ENCODE measurements at regions not wholly inside any gene's neighbourhood (a gene's known extent, or its start where the extent isn't known, plus 50 kb on each side); places are given as distances from the start of the nearest gene placed in this dataset.
"Not testable (repeated sequence)": the region's sequence is repeated elsewhere in the genome, so short reads cannot be mapped to it uniquely, and the experiment has no call there.

DNA sequence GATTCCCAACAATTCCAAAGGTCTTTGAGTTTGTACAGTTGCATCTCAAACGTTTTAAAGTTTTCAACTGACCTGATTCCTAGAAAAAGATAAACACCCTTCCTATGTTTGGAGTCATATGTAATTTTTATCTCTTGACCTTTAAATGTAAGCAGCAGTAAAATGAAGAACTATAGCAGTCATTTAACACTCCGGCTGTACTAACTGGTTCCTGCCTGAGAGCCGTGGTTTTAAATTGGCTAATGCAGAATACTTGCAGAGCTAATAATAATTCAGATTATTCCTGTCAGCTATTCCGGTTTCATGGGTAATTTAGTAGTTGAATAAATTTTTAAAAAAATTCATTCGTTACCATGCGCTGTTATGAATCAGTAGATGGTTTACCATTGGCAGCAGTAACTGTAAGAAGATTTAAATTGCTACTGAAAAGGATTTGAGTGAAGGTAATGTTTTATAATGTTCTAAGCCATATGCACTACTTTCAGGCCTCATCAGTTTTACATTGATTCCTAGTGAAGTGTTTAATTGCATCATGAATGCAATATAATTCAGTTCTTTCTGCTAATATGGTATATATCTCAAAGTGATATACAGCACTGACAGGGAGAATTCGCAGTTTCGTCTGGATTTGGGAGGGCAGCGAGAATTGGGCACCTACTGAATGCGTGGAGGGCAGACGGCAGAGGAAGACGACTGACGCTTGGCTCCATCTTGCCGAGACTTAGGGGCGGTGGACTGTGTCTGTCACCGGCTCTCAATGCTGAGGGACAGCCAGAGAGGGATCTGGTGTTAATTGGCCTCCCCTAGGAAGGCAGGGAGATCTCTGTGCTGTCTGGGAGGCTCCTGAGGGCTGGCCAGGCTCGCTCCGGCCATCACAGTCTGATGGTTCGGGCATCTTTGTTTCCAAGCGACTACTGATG lies 217.7 kb downstream of the PHETA1 start:
- no peak for DNase-seq

DNA sequence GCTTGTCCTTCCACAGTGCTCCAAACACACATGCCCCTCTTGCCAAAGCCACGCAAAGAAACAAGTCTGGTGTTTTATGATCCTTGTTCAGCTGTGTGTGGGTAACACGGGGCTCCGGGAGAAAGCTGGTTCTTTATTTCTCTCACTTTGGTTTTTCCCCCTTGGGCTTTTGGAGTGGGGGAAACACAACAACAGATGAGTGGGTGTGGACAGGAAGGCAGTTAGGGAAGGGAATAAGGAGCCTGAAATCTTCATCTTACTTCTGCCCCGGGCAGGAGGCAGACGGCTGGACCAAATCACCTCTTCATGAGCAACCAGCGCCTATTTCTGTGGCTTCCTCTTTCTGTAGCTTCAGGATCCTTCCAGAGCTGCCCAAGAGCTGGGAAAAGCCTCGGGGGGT lies 218.5 kb downstream of the PHETA1 start:
- DNase-seq: no peak

DNA sequence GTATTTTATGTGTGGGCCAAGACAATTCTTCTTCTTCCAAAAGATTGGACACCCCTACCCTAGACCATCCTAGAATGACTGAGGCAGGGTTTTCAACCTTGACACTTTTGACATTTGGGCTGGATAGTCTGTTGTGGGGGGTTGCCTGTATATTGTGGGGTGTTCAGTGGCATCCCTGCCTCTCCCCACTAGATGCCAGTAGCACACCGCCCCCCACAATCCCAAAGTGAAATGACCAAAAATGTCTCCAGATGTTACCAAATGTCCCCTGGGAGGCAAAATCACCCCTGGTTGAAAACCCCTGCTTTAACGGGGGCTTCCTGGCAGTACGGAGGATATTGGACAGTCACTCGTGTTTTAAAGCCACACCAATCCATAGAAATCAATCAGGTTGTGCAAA lies 219.6 kb downstream of the PHETA1 start:
- DNase-seq: no peak

DNA sequence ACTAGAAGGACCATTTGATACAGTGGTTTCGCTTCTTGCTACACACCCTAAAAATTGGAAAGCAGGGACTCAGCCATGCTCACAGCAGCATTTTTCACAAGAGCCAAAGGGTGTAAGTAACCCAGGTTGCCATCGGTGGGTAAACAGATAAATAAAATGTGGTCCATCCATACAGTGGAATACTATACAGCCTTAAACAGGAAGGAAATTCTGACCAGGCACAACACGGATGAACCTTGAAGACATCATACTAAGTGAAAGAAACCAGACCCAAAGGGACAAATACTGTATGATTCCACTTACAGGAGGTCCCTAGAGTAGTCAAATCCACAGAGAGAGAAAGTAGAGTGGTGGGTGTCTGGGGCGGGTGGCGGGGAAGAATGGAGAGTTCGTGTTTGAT lies 220.9 kb downstream of the PHETA1 start:
- DNase-seq: no peak

DNA sequence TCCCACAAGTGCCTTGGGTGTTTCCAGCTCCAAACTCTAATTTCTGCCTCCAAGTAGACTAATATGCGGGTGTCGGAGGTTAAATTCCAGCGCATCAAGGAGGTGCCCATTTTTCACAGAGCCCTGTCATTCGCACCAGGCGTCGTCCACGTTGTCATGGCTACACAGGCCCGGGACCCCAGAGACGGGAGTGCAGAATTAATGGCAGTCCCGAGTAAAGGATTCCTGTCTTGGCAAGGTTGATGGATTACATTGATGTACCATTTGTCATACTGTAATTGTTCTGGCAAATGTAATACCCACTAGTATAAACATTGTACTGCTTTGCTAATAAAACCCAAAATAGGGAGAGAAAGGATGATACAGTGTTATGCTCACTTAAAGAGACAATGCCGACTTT lies 222.9 kb upstream of the MYL2 start:
- DNase-seq: no peak

DNA sequence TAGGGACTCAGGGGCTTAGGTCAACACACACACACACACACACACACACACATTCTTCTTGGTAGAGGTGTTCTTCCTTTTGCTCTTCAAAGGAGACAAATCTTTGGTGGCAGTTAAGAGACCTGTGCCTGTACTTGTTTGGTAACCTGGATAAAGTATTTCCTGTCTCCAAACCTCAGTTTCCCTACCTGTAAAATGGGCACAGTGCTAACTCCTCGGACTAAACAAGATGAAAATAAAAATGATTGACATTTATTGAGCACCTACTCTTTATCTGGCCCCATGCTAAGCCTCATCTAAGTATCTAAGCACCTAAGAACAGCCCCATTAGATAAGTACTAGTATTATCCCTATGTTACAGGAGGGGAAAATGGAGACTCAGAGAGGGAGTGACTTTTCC lies 220.8 kb upstream of the MYL2 start:
- DNase-seq: no peak

DNA sequence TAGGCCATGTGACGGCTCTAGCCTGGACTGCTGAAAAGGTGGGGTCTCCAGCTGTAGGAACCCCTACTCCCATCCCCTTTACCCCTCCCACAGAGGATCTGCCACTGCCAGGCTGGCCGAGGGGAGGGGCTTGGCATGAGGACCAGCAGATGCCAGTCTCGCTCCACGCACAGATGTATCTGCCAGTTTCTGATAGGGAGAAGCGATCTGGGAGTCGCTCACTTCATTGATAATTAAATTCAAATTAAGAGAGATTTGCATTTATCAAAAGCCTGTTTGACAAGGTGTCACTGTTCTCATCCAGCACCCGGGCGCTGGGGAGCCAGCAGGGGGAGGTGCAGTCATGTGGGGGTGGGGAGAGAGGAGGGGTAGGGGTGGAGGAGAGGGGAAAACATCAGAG lies 217.6 kb upstream of the MYL2 start:
- no peak for DNase-seq

DNA sequence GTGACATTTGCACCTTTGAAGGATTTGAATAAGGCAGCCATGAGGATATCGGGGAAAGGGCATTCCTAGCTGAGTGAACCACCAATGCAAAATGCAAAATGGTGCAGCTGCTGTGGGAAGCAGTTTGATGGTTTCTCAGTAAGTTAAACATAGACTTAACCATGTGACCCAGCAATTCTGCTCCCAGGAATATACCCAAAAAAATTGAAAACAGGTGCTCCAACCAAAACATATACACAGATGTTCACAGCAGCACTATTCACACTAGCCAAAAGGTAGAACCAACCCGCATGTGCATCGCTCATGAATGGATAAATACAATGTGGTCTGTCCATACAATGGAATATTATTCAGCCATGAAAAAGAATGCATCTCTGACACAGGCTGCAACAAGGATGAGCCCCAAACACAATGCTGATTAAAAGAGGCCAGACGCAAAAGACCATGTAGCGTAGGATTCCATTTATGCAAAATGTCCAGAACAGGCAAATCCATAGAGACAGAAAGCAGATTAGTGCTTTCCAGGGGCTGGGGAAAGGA lies 215.0 kb upstream of the MYL2 start:
- no peak for DNase-seq

DNA sequence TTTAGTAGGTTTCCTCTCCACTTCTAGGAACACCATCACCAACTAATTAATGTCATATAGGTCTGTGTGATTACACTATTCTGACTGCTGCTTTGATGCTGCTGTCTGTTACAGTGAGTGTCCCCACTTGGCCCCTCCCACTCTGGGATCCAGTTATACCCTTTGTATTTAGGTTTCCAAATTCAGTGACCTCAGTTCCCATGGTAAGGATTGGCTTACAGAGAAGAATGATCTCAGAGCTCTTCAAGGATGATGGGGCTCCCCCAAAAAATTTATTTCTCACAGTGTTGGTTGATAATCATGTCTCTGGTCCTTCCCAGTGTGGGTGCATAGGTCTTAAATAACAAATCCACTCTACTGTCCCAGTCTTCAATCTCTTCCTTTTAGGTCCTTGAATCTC lies 210.0 kb upstream of the MYL2 start:
- no peak for DNase-seq

DNA sequence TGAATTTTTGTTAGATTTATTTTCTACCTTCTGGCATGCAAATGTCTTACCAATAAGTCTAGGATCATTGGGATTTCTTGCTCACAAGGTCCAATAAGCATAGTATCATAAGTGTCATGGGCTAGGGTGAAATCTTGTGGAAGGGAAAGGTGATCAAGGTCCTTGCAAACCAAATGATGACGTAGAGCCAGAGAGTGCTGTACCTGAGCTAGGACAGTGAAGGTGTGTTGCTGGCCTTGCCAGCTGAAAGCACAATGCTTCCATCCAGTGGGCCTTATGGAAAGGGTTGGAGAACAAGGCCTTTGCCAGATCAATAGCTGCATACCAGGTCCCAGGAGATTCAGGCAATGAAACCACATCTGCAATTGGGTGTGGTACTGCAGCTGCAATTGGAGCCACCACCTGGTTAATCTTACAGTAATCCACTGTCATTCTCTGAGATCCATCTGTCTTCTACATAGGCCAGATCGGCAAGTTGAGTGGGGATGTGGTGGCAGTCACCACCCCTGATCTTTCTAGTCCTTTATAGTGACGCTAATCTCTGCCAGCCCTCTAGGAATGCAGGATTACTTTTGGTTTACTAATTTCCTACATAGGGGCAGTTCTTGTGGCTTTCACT lies 208.9 kb upstream of the MYL2 start:
- DNase-seq: no peak

DNA sequence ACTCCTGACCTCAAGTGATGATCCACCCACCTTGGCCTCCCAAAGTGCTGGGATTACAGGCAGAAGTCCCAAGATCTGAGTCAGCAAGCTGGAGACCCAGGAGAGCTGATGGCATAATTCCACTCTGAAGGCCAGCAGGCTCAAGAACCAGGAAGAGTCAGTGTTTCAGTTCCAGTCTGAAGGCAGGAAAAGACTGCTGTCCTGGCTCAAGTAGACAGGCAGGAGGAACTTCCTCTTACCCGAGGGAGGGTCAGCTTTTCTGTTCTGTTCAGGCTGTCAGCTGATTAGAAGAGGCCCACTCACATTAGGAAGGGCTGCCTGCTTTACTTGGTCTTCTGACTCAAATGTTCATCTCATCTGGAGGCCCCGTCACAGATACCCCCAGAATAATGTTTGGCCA lies 206.0 kb upstream of the MYL2 start:
- no peak for DNase-seq

DNA sequence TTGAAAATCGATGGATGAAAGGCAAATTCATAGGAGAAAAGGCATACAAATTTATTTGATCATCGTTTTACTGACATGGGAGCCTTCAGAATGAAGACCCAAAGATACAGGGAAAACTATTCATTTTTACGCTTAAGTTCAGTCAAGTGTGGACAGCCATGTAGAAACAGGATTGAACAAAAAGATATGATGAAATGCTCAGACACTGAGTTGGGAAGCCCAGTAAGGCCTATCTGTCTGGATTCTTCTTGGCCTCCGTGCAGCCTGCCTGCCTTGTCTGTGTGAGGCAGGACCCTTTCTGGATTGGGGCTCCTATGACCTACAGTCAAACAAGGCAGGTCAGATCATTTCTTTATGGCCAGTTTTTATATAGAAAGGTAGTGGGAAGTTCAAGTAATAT lies 203.8 kb upstream of the MYL2 start:
- no peak for DNase-seq

DNA sequence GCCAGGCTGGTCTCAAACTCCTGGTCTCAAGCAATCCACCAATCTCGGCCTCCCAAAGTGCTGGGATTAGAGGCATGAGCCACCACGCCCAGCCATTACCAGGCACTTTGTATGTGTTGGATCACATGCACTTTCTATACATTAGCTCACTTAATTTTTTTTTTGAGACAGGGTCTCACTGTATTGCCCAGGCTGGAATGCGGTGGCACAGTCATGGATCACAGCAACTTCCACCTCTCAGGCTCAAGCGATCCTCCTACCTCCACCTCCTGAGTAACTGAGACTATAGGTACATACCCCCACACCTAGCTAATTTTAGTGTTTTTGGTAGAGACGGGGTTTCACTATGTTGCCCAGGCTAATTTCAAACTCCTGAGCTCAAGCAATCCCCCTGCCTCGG lies 203.0 kb upstream of the MYL2 start:
- no peak for DNase-seq

DNA sequence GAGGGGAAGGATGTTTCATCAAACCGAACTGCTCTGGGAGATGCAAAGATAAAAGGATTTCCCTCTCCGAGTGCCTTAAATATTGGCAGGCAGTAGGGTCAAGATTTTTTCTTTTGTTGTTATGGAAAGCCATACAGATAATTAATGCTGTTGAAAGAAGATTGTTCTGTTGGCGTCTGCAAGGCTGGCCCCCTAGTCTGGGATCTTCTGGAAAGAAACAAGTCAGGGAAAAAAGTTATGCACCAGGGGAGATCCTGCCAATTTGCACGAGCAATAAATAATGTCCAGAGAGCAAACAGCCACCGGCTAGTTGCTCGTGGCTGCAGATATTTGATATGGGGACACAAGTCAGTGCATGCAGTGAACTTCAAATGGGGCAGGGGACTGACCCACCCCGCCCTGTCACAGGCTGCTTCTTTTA lies 202.1 kb upstream of the MYL2 start:
- DNase-seq: no peak

DNA sequence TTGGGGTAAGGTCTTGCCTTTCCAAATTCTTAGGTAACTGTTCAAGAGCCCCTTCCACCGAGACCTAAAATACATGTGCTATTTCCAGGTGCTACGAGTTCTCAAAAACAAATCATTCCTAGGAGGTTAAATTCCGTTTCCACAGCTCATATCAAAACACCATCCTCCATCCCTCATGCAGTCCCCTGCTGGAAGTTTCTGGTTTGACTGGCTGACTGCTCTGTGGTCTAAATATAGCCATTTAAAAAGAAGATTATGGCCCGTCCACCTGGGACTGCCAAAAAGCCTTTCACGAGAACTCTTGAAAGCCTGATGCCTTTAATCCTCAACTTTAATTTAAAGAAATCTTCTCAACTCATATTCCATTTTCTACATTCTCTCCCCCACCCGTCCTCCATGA lies 201.5 kb upstream of the MYL2 start:
- DNase-seq: no peak

DNA sequence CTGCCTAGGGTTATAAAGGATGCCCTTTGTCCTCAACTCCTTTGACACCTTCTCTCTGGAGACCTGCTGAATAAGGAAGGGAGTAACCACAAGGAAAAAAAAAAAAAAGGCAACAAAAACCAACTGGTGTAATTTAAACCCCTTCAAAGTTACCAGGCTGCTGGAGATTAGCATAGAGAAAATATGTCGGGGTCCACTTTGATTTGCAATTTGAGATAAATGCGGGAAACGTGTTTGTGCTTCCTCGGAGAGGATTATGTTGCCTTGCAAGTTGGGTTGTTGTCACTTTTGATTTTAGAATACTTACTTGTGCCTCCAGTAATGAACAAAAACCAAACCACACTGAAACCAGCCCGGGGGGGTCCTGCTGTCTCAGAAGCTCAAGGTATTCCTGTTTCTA lies 200.2 kb upstream of the MYL2 start:
- DNase-seq: no peak

DNA sequence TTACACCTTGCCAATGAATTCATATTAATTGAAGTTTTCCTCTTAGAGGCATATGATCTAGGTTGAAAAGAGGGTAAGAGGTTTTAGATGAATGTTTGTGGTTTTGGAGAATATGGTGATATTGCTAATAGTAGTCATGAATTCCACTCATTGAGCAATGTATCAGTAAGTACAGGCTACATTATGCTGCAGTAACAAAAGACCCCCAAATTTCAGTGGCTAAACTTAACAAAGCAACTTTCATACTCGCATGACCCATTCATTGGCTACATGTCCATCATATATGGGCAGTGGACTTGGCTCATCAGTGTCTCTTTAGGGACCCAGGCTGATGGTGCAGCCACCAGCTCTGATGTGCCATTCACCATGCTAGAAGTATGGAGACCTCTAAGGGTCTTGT lies 196.6 kb upstream of the MYL2 start:
- DNase-seq: no peak

DNA sequence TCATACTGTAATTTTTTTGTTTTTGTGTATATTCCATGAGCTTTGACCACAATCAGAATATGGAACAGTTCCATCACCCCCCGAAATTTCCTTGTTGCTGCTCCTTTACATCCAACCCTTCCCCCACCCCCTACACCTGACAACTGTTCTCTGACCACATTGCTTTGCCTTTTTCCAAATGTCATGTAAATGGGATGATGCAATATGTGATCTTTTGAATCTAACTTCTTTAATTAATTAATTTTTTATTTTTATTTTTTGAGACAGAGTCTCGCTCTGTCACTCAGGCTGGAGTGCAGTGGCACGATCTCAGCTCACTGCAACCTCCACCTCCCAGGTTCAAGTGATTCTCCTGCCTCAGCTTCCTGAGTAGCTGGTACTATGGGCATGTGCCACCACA lies 192.9 kb upstream of the MYL2 start:
- not testable (repeated sequence) for DNase-seq

DNA sequence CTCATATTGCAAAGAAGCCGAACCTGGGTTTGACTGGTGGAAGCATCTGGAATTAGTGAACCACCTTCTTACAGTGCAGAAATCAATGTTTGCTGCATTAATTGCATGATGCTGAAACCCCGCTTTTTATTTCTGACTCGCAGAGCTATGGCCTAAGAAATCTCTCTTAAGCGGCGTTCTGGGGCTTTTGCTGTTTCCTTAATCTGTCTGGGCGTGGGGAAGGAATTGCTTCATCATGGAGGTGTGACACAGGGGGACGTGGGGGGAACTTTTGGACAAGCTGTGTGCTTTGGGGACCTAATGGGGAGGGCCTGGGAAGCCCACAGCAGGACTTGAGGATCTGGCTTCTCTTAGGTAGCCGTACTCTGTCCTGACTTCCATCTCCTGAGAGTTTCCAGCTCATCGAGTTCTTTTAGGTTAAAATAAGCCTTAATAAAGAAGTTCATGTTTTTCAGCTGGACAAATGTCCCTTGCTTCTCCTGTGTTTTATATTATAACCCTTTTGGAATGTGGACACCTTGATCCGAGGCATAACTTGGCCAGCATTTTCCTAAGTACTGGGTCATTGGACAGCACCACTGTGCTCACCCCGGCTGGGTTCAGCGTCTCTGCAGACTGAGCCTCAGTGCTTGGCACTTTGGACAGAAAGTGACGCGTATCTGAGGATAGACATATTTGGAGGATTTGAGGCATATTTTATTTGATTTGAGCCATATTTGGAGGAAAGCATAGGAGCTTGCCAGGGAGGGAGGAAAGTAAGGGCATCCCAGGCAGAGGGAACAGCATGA lies 192.1 kb upstream of the MYL2 start:
- DNase-seq: no peak

DNA sequence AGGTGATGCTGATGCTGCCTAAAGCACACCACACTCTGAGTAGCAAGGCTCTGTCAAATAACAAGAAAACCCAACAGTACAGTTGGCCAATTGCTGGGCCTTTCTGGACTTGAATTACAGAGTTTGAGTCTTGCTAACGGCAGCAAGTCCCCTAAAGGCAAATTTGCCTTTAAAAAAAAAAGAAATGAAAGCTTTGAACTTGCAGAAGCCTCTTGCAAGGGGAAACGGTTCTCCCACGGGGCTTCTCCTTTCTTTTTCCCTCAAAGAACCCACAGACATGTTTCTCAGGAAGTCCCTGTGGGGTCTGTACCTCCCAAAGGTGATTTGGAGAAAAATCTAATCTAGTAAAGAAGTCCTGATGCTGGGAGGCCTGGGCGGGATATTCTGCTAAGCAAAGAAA lies 191.3 kb upstream of the MYL2 start:
- DNase-seq: no peak

DNA sequence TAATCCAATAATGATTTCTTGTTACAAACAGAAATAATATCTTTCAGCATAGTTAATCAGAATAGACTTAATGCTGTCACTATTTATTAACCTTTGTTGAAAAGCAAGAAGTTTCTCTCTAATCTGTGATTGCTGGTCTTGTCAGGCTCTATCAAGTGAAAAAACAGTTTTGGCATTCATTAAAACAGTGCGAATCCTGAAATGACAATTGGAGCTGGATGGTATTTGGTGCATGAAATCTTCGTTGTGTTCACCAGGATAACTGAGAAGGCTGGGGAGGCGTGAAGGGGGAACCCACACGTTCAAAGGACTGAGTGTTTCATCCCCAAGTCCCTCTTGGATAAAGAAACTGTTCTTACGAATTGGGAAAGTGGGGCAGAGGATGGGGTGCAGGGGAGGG lies 190.2 kb upstream of the MYL2 start:
- no peak for DNase-seq

DNA sequence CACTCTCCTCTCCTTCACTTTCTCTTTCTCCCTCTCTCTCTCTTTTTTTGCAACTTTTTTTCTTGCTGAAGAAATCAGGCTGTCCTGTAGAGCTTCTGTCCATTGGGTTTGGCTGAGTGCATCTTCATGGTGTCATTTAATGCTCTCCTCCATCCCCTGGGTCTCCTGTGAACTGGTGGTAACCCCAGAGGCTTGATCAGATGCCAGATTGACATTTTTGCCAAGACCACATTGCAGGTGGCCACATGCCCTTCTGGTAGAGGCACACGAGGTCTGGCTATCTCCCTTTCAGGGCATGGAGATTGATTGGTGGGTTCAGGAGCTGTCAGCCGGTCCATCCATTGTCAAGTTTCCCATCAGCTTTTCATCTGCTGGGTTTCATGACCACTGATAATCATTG lies 188.3 kb upstream of the MYL2 start:
- peak; percentile 66 for DNase-seq

DNA sequence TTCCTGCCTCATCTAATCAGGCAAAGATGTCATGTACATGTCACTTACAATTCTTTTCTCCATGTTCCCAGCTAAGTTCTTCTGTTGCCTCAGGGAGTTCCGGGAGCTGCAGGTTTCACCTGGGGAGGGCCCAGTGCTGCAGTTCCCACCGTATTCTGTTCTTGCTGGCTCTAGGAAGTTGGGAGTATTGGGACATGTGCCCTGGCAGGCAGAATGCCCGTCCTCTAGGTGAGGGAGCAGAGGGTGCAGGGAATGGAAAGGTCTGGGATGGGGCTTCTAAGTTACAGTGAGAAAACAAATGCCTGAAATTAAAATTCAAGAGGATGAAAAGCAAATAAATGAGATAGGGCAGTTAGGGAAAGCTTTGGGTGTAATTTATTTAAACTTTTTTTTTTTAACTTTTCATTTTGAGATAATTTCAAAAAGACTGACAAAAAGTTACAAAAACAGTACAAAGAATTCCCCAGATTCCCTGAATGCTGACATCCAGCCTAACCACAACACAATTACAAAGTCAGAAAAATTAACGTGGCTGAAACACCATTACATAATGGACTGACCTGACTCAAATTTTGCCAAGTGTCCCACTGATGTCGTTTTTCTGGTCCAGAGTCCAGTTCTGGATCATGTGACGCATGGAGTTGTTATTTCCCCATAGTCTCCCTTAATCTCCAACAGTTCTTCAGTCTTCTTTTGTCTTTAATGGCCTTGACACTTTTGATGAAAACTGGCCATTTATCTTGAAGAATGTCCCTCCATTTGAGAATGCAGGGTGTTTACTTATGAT lies 187.2 kb upstream of the MYL2 start:
- DNase-seq: no peak
